HUDEP-2 (cell line): ENCODE measurements at regions not wholly inside any gene's neighbourhood (a gene's known extent, or its start where the extent isn't known, plus 50 kb on each side); places are given as distances from the start of the nearest gene placed in this dataset.

Experiments used
- DNase-seq, 76 experiments: peaks; one replicate each; lab custom pipeline; 2025; ENCODE audit not compliant: unreplicated experiment in 76 of 76; lab: John Stamatoyannopoulos, UW

GRCh38 chr20:60237981-60238380 is 279.8 kb downstream of the CDH26 start:
- no peak for DNase-seq

- no peak for DNase-seq
Observed at GRCh38 chr20:60238992-60239660, 280.9 kb downstream of the CDH26 start.

- DNase-seq = no peak
Observed at GRCh38 chr20:60239956-60240355, 281.7 kb downstream of the CDH26 start.

GRCh38 chr20:60240415-60240814 is 282.2 kb downstream of the CDH26 start:
- no peak for DNase-seq

- DNase-seq = no peak
Observed at GRCh38 chr20:60240986-60241385, 282.8 kb downstream of the CDH26 start.

- no peak for DNase-seq
Observed at GRCh38 chr20:60242836-60243505, 284.7 kb downstream of the CDH26 start.

GRCh38 chr20:60244373-60245146 is 286.3 kb downstream of the CDH26 start:
- DNase-seq = no peak

GRCh38 chr20:60246751-60247150 is 288.5 kb downstream of the CDH26 start:
- DNase-seq = no peak

- DNase-seq = no peak
Observed at GRCh38 chr20:60249436-60249835, 291.2 kb downstream of the CDH26 start.

- DNase-seq = no peak
Observed at GRCh38 chr20:60250251-60250650, 292.0 kb downstream of the CDH26 start.

- no peak for DNase-seq
Observed at GRCh38 chr20:60252866-60253265, 294.6 kb downstream of the CDH26 start.

GRCh38 chr20:60253471-60253870 is 295.2 kb downstream of the CDH26 start:
- no peak for DNase-seq

GRCh38 chr20:60254901-60255411 is 296.7 kb downstream of the CDH26 start:
- DNase-seq = no peak

- DNase-seq = no peak
Observed at GRCh38 chr20:60255415-60255814, 297.2 kb downstream of the CDH26 start.

GRCh38 chr20:60255866-60256265 is 297.6 kb downstream of the CDH26 start:
- DNase-seq = no peak

GRCh38 chr20:60256811-60257210 is 298.6 kb downstream of the CDH26 start:
- DNase-seq = no peak

- no peak for DNase-seq
Observed at GRCh38 chr20:60257671-60258070, 299.4 kb downstream of the CDH26 start.

- no peak for DNase-seq
Observed at GRCh38 chr20:60258255-60258863, 300.1 kb downstream of the CDH26 start.

- DNase-seq = no peak
Observed at GRCh38 chr20:60261333-60261732, 303.1 kb downstream of the CDH26 start.

GRCh38 chr20:60262967-60263603 is 304.9 kb downstream of the CDH26 start:
- DNase-seq = peak in 37 of 76 experiments; percentile 1 to 44 (median 18)
